HepG2 (cell line): ENCODE measurements at regions not wholly inside any gene's neighbourhood (a gene's known extent, or its start where the extent isn't known, plus 50 kb on each side); places are given as distances from the start of the nearest gene placed in this dataset.
A peak's percentile ranks its signal among the peaks of the same experiment; 100 is the strongest.

Experiments used
- ATAC-seq: fragments of 200-7000 bp; cut with Tn5 transposase; 3 replicates; pipeline ENCODE4 v1.9.1; 2020; ENCODE audit warnings: mild to moderate bottlenecking, moderate library complexity
- BruUV-seq: library from RNA; stranded (reverse); fragments of 400-500 nt; replicated peaks from 2 replicates; lab custom pipeline; 2021; lab: Mats Ljungman, UMichigan
- CTCF ChIA-PET: fragments of 300-600 bp; formaldehyde crosslinking; extraction: SDS; loops from one replicate; lab custom pipeline; 2021; ENCODE audit warnings: low total read pairs, inconsistent platforms, low intra/inter-chr PET ratio; lab: Yijun Ruan, JAX
- POLR2A ChIA-PET: fragments of 350-600 bp; sonication (Branson Sonifier 250); formaldehyde crosslinking; loops from one replicate; lab custom pipeline; 2020; ENCODE audit warnings: antibody characterized with exemption, inconsistent platforms; lab: Yijun Ruan, JAX
- DNase-seq: peaks from one replicate; pipeline ENCODE4 v3.0.0-alpha.2; 2015; ENCODE audit warnings: low spot score
- FAIRE-seq: peaks from 3 replicates; lab custom pipeline; 2011; peaks lifted over from hg19 to GRCh38; lab: Jason Lieb, UNC
- H2AFZ ChIP-seq: one replicate; pipeline ENCODE4 v1.6.1; 2011; ENCODE audit warnings: low read length, inconsistent platforms
- H3K27ac ChIP-seq: fragments of 300-600 bp; 3 replicates; pipeline ENCODE4 v1.8.0; 2011; ENCODE audit warnings: mixed run types, mild to moderate bottlenecking, mixed read lengths, low read length, inconsistent platforms; ENCODE audit not compliant: insufficient read depth; ENCODE audit errors: extremely low read length
- H3K27me3 ChIP-seq, 2 experiments: fragments of 200-600 bp in 1 of 2; 2 replicates in 1 of 2; 3 replicates in 1 of 2; pipeline versions ENCODE4 v1.6.0 to v1.8.0; 2011; ENCODE audit warnings: low read length in 2 of 2, mild to moderate bottlenecking in 2 of 2, moderate library complexity in 2 of 2, inconsistent platforms in 1 of 2; ENCODE audit not compliant: insufficient read depth in 2 of 2, control insufficient read depth in 1 of 2
- H3K36me3 ChIP-seq, 2 experiments: fragments of 200-600 bp in 1 of 2; replicated peaks in 1 of 2; 2 replicates in 1 of 2; 3 replicates in 1 of 2; pipeline versions ENCODE4 v1.5.1 to v1.8.0; 2011; ENCODE audit warnings: low read length in 2 of 2, inconsistent platforms in 1 of 2; ENCODE audit not compliant: insufficient read depth in 2 of 2, control insufficient read depth in 1 of 2
- H3K4me1 ChIP-seq: 2 replicates; pipeline ENCODE4 v1.5.1; 2012; ENCODE audit warnings: low read length, inconsistent platforms; ENCODE audit not compliant: insufficient read depth
- H3K4me2 ChIP-seq: 2 replicates; pipeline ENCODE4 v1.6.0; 2011; ENCODE audit warnings: low read depth, low read length, inconsistent platforms
- H3K4me3 ChIP-seq, 3 experiments: fragments of 200-600 bp in 1 of 3; sonication (generic), shearing (Covaris generic) in 1 of 3; replicated peaks in 1 of 3; 2 replicates each; pipeline ENCODE4 v1.5.1; 2011 to 2016; ENCODE audit warnings: low read length in 3 of 3, inconsistent platforms in 2 of 3, low read depth in 2 of 3, mild to moderate bottlenecking in 2 of 3, control low read depth in 1 of 3, mixed read lengths in 1 of 3; ENCODE audit not compliant: insufficient read depth in 1 of 3
- H3K79me2 ChIP-seq: one replicate; pipeline ENCODE4 v1.6.1; 2011; ENCODE audit warnings: low read length, inconsistent platforms; ENCODE audit not compliant: insufficient read depth
- H3K9ac ChIP-seq: 2 replicates; pipeline ENCODE4 v1.6.0; 2011; ENCODE audit warnings: mild to moderate bottlenecking, low read depth, low read length, inconsistent platforms; ENCODE audit not compliant: insufficient read depth
- H3K9me3 ChIP-seq: 2 replicates; pipeline ENCODE4 v1.5.1; 2012; ENCODE audit warnings: mild to moderate bottlenecking, low read length
- H4K20me1 ChIP-seq: 2 replicates; pipeline ENCODE4 v1.6.0; 2011; ENCODE audit warnings: inconsistent platforms, mild to moderate bottlenecking, low read length, moderate library complexity; ENCODE audit not compliant: insufficient read depth
- BORCS8-MEF2B ChIP-seq: sonication (generic); formaldehyde crosslinking; IDR thresholded peaks from 2 replicates; pipeline ENCODE4 v1.8.0; 2022; ENCODE audit warnings: mild to moderate bottlenecking, missing genetic modification reagents
- KLF11 ChIP-seq: IDR thresholded peaks from 2 replicates; pipeline ENCODE4 v1.6.1; 2016; ENCODE audit warnings: missing compliant biosample characterization
- NFYB ChIP-seq: sonication (generic); formaldehyde crosslinking; IDR thresholded peaks from 2 replicates; pipeline ENCODE4 v1.4.0; 2020; ENCODE audit warnings: missing genetic modification reagents
- SIN3B ChIP-seq: fragments of 150-350 bp; IDR thresholded peaks from 2 replicates; pipeline ENCODE4 v1.6.1; 2014; ENCODE audit warnings: low read length
- TMF1 ChIP-seq: sonication (generic); formaldehyde crosslinking; IDR thresholded peaks from 2 replicates; pipeline ENCODE4 v1.8.1; 2022; ENCODE audit warnings: low read depth, missing genetic modification reagents
- ZBTB38 ChIP-seq: sonication (generic); formaldehyde crosslinking; IDR thresholded peaks from 2 replicates; pipeline ENCODE4 v1.5.1; 2020; ENCODE audit warnings: mild to moderate bottlenecking, missing genetic modification reagents
- ZNF775 ChIP-seq: sonication (generic); formaldehyde crosslinking; IDR thresholded peaks from 2 replicates; pipeline ENCODE4 v1.4.0; 2020; ENCODE audit warnings: missing genetic modification reagents, mild to moderate bottlenecking, moderate library complexity, borderline replicate concordance
- WGBS: methylation state at CpG from one replicate; pipeline ENCODE4 v1.1.6; 2017; ENCODE audit warnings: low lambda C conversion rate; 5-methylcytosine and 5-hydroxymethylcytosine counted together
- in situ Hi-C: cut with HindIII; loops from 2 replicates; pipeline ENCODE4 v1.10.0; 2017; ENCODE audit warnings: low pct_unique_long_range_greater_than_20kb; ENCODE audit not compliant: extremely low pct_ligation_motif_present
- intact Hi-C: fragments of 100-400 bp; cut with micrococcal nuclease; formaldehyde crosslinking; loops from one replicate; pipeline ENCODE4 v1.10.0; 2022; ENCODE audit not compliant: unreplicated experiment
- TF ChIP-seq, protein P1 (sequence below): sonication (generic); formaldehyde crosslinking; IDR thresholded peaks from 2 replicates; pipeline ENCODE4 v1.4.0; 2020; ENCODE audit warnings: missing genetic modification reagents
- TF ChIP-seq, protein P2 (sequence below): sonication (generic); formaldehyde crosslinking; IDR thresholded peaks from 2 replicates; pipeline ENCODE4 v1.4.0; 2020; ENCODE audit warnings: missing genetic modification reagents, mild to moderate bottlenecking, borderline replicate concordance

DNA sequence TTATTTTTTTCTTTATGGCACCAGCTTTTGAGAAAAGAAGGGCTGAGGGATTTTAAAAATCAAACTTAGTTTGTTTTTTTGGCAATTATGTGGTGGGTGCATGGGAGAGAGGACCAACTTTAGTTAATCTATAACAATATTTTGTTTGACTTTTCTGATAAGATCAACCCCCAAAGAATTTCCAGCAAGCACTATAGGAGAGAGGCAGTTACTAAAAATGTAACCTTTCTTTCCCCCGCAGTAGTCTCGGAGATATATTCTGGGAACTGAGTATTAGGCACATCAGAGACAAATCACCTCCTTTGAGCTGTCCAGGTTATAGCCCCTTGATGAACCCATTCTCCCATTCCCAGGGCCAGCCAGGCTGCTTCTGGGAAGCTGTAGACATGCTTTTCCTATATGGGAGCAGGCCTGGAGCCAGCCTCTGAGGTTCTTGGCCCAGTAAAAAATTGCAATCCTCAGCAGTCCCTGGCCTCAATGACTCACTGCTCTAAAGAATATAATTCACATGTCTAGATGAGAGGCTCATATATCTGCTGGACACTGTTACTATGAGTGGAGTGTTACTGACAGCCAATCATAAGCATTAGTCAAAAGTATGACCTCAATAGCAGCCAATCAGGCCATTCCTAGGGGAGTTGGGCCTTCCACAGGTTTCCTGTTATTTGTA is 138.3 kb upstream of the AGBL1 start:
- H3K9ac ChIP-seq = no peak overlapping the region
- no peak; the same call in 2 of the 3 replicates for ATAC-seq
- 0 out of 2 replicates have a peak, but pooled peaks have one; percentile 16 for TF ChIP-seq NFYB (CRISPR knock-in tag)
- TF ChIP-seq ZBTB38 (CRISPR knock-in tag) = no peak
- TF ChIP-seq ZNF775 = no peak
- TF ChIP-seq, all 625 proteins: peak for 1
- no peaks in the 10 kb centered on the region for H3K36me3 ChIP-seq
- DNase-seq = no peak
- H2AFZ ChIP-seq = no peak overlapping the region
- no peak overlapping the region for H3K27ac ChIP-seq
- peaks cover 13% of the 10 kb centered on the region for H3K4me1 ChIP-seq
- intact Hi-C loops = no loop called here
- in situ Hi-C loops = no loop called here
- no peaks in the 10 kb centered on the region for H4K20me1 ChIP-seq
- H3K4me2 ChIP-seq = no peak overlapping the region
- POLR2A ChIA-PET = no interaction called here
- no peak for FAIRE-seq
- H3K27me3 ChIP-seq = peaks cover 0 to under 1% of the 10 kb centered on the region in 2 experiments; a peak in 1 of 5 replicates
- 0% methylated on average over 2 of the region's 2 CpGs for WGBS
- H3K9me3 ChIP-seq = no peaks in the 10 kb centered on the region
- CTCF ChIA-PET = no interaction called here
- no peaks in the 10 kb centered on the region for H3K79me2 ChIP-seq
- BruUV-seq = no TSS peak
- no peak overlapping the region for H3K4me3 ChIP-seq

GRCh38 chr15:85942632-85943031 is 137.0 kb upstream of the AGBL1 start:
- H3K36me3 ChIP-seq = no peaks in the 10 kb centered on the region
- H3K4me3 ChIP-seq = no peak overlapping the region
- no peak overlapping the region for H3K27ac ChIP-seq
- WGBS = 44% methylated on average over 5 of the region's 5 CpGs
- no TSS peak for BruUV-seq
- intact Hi-C loops (no loop called here), in situ Hi-C loops (no loop called here)
- H2AFZ ChIP-seq = no peak overlapping the region
- no peaks in the 10 kb centered on the region for H3K79me2 ChIP-seq
- POLR2A ChIA-PET = no interaction called here
- H3K9ac ChIP-seq = no peak overlapping the region
- DNase-seq (no peak), FAIRE-seq (no peak), ATAC-seq (no peak)
- peaks cover 13% of the 10 kb centered on the region for H3K4me1 ChIP-seq
- H3K4me2 ChIP-seq = no peak overlapping the region
- H3K27me3 ChIP-seq = no peaks in the 10 kb centered on the region
- no peaks in the 10 kb centered on the region for H4K20me1 ChIP-seq
- CTCF ChIA-PET = no interaction called here
- no peak for TF ChIP-seq NFYB (CRISPR knock-in tag)
- TF ChIP-seq, protein P1, sequence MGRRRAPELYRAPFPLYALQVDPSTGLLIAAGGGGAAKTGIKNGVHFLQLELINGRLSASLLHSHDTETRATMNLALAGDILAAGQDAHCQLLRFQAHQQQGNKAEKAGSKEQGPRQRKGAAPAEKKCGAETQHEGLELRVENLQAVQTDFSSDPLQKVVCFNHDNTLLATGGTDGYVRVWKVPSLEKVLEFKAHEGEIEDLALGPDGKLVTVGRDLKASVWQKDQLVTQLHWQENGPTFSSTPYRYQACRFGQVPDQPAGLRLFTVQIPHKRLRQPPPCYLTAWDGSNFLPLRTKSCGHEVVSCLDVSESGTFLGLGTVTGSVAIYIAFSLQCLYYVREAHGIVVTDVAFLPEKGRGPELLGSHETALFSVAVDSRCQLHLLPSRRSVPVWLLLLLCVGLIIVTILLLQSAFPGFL (CRISPR knock-in tag) = no peak
- no peak for TF ChIP-seq SIN3B
- TF ChIP-seq, protein P2, sequence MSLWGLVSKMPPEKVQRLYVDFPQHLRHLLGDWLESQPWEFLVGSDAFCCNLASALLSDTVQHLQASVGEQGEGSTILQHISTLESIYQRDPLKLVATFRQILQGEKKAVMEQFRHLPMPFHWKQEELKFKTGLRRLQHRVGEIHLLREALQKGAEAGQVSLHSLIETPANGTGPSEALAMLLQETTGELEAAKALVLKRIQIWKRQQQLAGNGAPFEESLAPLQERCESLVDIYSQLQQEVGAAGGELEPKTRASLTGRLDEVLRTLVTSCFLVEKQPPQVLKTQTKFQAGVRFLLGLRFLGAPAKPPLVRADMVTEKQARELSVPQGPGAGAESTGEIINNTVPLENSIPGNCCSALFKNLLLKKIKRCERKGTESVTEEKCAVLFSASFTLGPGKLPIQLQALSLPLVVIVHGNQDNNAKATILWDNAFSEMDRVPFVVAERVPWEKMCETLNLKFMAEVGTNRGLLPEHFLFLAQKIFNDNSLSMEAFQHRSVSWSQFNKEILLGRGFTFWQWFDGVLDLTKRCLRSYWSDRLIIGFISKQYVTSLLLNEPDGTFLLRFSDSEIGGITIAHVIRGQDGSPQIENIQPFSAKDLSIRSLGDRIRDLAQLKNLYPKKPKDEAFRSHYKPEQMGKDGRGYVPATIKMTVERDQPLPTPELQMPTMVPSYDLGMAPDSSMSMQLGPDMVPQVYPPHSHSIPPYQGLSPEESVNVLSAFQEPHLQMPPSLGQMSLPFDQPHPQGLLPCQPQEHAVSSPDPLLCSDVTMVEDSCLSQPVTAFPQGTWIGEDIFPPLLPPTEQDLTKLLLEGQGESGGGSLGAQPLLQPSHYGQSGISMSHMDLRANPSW = no peak
- TF ChIP-seq BORCS8-MEF2B (CRISPR knock-in tag) = no peak
- no peak for TF ChIP-seq TMF1 (CRISPR knock-in tag)
- no peak for TF ChIP-seq KLF11 (CRISPR knock-in tag)
- H3K9me3 ChIP-seq = no peaks in the 10 kb centered on the region
